ENCODE measurements at regions not wholly inside any gene's neighbourhood (a gene's known extent, or its start where the extent isn't known, plus 50 kb on each side); places are given as distances from the start of the nearest gene placed in this dataset.

DNA sequence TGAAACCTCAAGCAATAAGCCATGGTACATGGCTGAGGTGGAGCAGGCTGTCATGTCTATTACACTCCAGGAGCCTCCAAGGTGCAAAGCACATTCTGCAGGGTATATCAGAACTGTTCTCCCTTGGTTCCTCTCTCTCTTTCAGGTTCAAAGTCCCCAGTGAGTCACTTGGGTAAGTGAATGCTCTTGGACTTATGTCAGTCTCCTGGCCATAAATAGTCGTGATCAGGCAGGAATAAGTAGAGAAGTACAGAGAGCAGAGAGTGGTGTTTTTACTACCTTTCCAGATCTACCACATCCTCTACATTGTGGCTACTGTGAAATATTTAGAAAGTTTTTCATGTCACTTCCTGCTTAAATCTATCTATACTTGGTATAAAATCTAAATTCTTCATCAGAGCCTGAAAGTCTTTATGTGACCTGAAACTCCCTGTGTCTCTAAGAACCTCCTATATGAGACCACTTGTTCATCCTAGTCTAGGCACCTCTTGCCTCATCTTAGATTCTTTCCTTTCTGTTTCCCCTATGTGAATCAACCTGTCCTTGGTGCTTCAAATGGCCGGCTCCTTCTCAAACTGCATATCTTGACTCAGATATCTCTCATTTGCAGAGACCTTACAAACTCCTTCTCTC, 1077.6 kb upstream of the MAP3K7 start (continued):
- TF ChIP-seq, protein P1, sequence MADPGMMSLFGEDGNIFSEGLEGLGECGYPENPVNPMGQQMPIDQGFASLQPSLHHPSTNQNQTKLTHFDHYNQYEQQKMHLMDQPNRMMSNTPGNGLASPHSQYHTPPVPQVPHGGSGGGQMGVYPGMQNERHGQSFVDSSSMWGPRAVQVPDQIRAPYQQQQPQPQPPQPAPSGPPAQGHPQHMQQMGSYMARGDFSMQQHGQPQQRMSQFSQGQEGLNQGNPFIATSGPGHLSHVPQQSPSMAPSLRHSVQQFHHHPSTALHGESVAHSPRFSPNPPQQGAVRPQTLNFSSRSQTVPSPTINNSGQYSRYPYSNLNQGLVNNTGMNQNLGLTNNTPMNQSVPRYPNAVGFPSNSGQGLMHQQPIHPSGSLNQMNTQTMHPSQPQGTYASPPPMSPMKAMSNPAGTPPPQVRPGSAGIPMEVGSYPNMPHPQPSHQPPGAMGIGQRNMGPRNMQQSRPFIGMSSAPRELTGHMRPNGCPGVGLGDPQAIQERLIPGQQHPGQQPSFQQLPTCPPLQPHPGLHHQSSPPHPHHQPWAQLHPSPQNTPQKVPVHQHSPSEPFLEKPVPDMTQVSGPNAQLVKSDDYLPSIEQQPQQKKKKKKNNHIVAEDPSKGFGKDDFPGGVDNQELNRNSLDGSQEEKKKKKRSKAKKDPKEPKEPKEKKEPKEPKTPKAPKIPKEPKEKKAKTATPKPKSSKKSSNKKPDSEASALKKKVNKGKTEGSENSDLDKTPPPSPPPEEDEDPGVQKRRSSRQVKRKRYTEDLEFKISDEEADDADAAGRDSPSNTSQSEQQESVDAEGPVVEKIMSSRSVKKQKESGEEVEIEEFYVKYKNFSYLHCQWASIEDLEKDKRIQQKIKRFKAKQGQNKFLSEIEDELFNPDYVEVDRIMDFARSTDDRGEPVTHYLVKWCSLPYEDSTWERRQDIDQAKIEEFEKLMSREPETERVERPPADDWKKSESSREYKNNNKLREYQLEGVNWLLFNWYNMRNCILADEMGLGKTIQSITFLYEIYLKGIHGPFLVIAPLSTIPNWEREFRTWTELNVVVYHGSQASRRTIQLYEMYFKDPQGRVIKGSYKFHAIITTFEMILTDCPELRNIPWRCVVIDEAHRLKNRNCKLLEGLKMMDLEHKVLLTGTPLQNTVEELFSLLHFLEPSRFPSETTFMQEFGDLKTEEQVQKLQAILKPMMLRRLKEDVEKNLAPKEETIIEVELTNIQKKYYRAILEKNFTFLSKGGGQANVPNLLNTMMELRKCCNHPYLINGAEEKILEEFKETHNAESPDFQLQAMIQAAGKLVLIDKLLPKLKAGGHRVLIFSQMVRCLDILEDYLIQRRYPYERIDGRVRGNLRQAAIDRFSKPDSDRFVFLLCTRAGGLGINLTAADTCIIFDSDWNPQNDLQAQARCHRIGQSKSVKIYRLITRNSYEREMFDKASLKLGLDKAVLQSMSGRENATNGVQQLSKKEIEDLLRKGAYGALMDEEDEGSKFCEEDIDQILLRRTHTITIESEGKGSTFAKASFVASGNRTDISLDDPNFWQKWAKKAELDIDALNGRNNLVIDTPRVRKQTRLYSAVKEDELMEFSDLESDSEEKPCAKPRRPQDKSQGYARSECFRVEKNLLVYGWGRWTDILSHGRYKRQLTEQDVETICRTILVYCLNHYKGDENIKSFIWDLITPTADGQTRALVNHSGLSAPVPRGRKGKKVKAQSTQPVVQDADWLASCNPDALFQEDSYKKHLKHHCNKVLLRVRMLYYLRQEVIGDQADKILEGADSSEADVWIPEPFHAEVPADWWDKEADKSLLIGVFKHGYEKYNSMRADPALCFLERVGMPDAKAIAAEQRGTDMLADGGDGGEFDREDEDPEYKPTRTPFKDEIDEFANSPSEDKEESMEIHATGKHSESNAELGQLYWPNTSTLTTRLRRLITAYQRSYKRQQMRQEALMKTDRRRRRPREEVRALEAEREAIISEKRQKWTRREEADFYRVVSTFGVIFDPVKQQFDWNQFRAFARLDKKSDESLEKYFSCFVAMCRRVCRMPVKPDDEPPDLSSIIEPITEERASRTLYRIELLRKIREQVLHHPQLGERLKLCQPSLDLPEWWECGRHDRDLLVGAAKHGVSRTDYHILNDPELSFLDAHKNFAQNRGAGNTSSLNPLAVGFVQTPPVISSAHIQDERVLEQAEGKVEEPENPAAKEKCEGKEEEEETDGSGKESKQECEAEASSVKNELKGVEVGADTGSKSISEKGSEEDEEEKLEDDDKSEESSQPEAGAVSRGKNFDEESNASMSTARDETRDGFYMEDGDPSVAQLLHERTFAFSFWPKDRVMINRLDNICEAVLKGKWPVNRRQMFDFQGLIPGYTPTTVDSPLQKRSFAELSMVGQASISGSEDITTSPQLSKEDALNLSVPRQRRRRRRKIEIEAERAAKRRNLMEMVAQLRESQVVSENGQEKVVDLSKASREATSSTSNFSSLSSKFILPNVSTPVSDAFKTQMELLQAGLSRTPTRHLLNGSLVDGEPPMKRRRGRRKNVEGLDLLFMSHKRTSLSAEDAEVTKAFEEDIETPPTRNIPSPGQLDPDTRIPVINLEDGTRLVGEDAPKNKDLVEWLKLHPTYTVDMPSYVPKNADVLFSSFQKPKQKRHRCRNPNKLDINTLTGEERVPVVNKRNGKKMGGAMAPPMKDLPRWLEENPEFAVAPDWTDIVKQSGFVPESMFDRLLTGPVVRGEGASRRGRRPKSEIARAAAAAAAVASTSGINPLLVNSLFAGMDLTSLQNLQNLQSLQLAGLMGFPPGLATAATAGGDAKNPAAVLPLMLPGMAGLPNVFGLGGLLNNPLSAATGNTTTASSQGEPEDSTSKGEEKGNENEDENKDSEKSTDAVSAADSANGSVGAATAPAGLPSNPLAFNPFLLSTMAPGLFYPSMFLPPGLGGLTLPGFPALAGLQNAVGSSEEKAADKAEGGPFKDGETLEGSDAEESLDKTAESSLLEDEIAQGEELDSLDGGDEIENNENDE (IDR thresholded peaks at IDR 0.05; ENCODE audit: insufficient replicate concordance, low read length): no peak
- no peak for TF ChIP-seq ASH2L (IDR thresholded peaks at IDR 0.05; ENCODE audit: low read length)
- TF ChIP-seq SIRT6 (IDR thresholded peaks at IDR 0.05; ENCODE audit: low read length): no peak
- no peak for TF ChIP-seq TAF7 (optimal IDR thresholded peaks at IDR 0.05; ENCODE audit: borderline replicate concordance, low read depth, low read length)
- TF ChIP-seq CTBP2 (IDR thresholded peaks at IDR 0.05; ENCODE audit: borderline replicate concordance, insufficient read depth, insufficient read length, low read length): no peak
- TF ChIP-seq, protein P2, sequence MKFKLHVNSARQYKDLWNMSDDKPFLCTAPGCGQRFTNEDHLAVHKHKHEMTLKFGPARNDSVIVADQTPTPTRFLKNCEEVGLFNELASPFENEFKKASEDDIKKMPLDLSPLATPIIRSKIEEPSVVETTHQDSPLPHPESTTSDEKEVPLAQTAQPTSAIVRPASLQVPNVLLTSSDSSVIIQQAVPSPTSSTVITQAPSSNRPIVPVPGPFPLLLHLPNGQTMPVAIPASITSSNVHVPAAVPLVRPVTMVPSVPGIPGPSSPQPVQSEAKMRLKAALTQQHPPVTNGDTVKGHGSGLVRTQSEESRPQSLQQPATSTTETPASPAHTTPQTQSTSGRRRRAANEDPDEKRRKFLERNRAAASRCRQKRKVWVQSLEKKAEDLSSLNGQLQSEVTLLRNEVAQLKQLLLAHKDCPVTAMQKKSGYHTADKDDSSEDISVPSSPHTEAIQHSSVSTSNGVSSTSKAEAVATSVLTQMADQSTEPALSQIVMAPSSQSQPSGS (IDR thresholded peaks at IDR 0.05; ENCODE audit: low read length): no peak
- no peak for TF ChIP-seq SAP30 (IDR thresholded peaks at IDR 0.05; ENCODE audit: insufficient read depth, insufficient replicate concordance, low read length)
- no peak for TF ChIP-seq SUZ12 (IDR thresholded peaks at IDR 0.05; ENCODE audit: low read length)
- TF ChIP-seq EGR1 (IDR thresholded peaks at IDR 0.05; ENCODE audit: borderline replicate concordance, low read depth, low read length): no peak

Measured in H1 (cell line).